ENCODE measurements at regions not wholly inside any gene's neighbourhood (a gene's known extent, or its start where the extent isn't known, plus 50 kb on each side); places are given as distances from the start of the nearest gene placed in this dataset.

GRCh38 chr18:38250971-38251370 lies 685.4 kb upstream of the CELF4 start:
- H3K9me3 ChIP-seq (replicated peaks; ENCODE audit: control insufficient read depth, insufficient read depth, low read length), result peaks cover 2% of the 10 kb centered on the region
- TF ChIP-seq EZH2 (IDR thresholded peaks at IDR 0.05; ENCODE audit: borderline replicate concordance, low read depth, low read length, severe bottlenecking) (no peak), MYC (IDR thresholded peaks at IDR 0.05; ENCODE audit: low read depth, low read length) (no peak), FOS (IDR thresholded peaks at IDR 0.05; ENCODE audit: borderline replicate concordance, insufficient read depth, low read length) (no peak), GATA2 (IDR thresholded peaks at IDR 0.05; ENCODE audit: insufficient read depth, insufficient read length, low read depth, low read length) (no peak), CTCF (IDR thresholded peaks at IDR 0.05; ENCODE audit: extremely low read depth in 1 of 2, insufficient read depth in 1 of 2, low read depth in 1 of 2, low read length in 2 of 2) (no peak), POLR2A (IDR thresholded peaks at IDR 0.05; ENCODE audit: low read depth, low read length) (no peak), MAX (IDR thresholded peaks at IDR 0.05; ENCODE audit: insufficient read depth, insufficient read length) (no peak), JUN (IDR thresholded peaks at IDR 0.05; ENCODE audit: borderline replicate concordance, insufficient read depth, insufficient read length, low read depth) (no peak), POLR2AphosphoS5 (IDR thresholded peaks at IDR 0.05; ENCODE audit: insufficient read depth, low read depth, low read length) (no peak)

More at GRCh38 chr18:38250971-38251370, 685.4 kb upstream of the CELF4 start:
- DNase-seq (ENCODE audit: low read depth, low spot score) (no peak), FAIRE-seq (no peak)
- Histone ChIP-seq H3K4me3 (replicated peaks in 1 of 3; ENCODE audit: insufficient read depth in 1 of 3, low read depth in 1 of 3, low read length in 3 of 3) (no peak overlapping the region), H3K9me1 (replicated peaks; ENCODE audit: control insufficient read depth, extremely low read depth, insufficient read depth, low read length) (no peaks in the 10 kb centered on the region), H3K27me3 (ENCODE audit: control insufficient read depth in 2 of 2, insufficient read depth in 2 of 2, low read length in 2 of 2) (no peaks in the 10 kb centered on the region), H3K4me1 (ENCODE audit: control insufficient read depth, extremely low read depth, insufficient read depth, low read length) (no peaks in the 10 kb centered on the region), H4K20me1 (replicated peaks; ENCODE audit: control insufficient read depth, extremely low read depth, insufficient read depth, low read length) (no peaks in the 10 kb centered on the region), H2AFZ (ENCODE audit: low read depth, low read length) (no peak overlapping the region), H3K4me2 (ENCODE audit: insufficient read depth, low read length) (no peak overlapping the region), H3K79me2 (ENCODE audit: control insufficient read depth, insufficient read depth, low read length) (no peaks in the 10 kb centered on the region), H3K36me3 (ENCODE audit: control insufficient read depth in 2 of 2, extremely low read depth in 1 of 2, insufficient read depth in 2 of 2, low read length in 2 of 2) (no peaks in the 10 kb centered on the region), H3K9ac (replicated peaks; ENCODE audit: extremely low read depth, insufficient read depth, low read length) (no peak overlapping the region), H3K27ac (ENCODE audit: insufficient read depth, low read depth, low read length) (no peak overlapping the region)
- dilution Hi-C loops (cut with MboI; ENCODE audit: extremely low pct_ligation_motif_present, low sequenced_read_pairs) (no loop called here), intact Hi-C loops (cut with micrococcal nuclease) (no loop called here)
- BruUV-seq (replicated peaks), result no TSS peak
- ChIA-PET CTCF (no interaction called here), POLR2A (no interaction called here)

Measured in endothelial cell of umbilical vein (primary cell).